ENCODE measurements at regions not wholly inside any gene's neighbourhood (a gene's known extent, or its start where the extent isn't known, plus 50 kb on each side); places are given as distances from the start of the nearest gene placed in this dataset.

DNA sequence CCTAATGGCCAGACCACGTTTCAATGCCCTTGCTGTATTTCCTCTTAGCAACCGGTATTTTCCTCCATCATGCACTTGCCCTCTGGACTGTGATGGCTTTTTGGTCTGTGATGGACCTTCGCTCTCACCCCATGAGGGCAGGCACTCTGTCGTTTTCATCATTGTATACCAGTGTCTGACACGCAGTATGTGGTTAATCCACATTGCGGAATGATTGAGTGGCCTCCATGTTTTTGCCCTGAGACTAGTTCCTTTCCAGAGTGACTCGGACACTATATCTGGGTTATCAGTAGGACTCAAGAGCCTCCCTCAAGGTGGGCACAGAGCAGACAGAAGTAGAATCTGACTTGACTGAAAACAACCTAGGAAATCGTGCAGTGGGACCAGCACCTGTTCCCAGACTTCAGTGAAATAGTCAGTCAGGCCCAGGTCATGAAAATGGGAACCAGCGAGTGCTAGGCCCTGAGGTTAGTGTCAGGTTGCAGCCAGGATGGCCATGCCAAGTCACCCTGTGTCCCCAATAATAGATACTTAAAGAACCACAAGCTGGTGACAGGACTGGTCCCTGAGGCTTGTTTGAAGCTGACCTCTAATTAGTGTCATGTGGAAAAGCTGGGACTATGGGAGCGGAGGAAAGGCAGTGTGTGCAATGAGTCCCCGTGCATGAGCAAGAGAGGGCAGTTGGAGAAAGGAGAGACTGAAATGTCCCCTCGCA, 464.7 kb downstream of the INSC start:
- no peak for DNase-seq
- H3K4me3 ChIP-seq = no peak overlapping the region
- no peaks in the 10 kb centered on the region for H3K9me3 ChIP-seq

DNA sequence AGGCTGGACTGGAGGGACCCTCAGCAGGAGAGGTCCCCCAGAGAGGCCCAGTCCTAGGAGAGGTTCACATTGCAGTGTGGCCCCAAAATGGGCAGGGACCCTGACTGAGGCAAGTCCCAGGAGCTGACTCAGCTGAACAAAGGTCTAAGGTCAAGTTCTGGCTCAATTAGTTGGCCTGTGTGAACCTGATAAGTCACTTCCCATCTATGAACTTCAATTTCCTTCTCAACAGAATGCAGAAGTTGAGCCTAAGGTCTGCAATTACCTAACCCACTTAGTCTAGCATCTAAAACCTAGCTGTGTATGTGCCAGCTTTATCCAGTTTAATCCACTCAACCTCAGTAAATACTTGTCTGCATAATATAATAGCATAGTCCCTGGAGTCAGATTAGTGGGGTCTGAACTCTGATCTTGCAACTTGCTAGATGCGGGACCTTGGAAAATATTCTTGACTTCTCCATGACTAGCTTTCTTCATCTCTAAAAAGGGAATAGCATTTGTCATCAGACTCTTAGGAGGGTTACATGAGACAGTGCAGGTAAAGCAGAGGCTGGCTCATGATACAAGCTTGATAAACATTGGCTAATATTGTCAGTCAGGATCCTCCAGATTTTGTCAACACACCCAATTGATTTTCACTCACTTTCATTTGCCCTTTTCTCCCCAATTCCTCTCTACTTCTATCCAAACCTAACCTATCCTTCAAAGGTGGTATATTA, 465.5 kb downstream of the INSC start:
- H3K9me3 ChIP-seq = no peaks in the 10 kb centered on the region
- H3K4me3 ChIP-seq = no peak overlapping the region
- H3K36me3 ChIP-seq = no peaks in the 10 kb centered on the region
- no peak for DNase-seq
- no peaks in the 10 kb centered on the region for H3K27me3 ChIP-seq

More for the DNA sequence above, 464.7 kb downstream of the INSC start:
- no peaks in the 10 kb centered on the region for H3K27me3 ChIP-seq
- no peaks in the 10 kb centered on the region for H3K36me3 ChIP-seq

DNA sequence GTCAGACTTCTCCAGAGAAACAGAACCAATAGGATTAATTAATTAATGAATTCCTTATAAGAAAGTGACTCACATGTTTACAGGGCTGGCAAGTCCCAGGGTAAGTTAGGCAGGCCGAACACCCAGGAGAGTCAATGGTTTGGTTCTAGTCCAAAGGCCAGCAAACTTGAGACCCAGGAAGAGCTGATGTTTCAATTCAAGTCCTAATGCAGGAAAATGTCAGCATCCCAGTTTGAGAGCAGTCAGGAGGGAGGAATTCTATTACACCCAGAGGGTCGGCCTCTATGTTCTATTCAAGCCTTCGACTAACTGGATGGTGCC, 466.0 kb downstream of the INSC start:
- no peak overlapping the region for H3K4me3 ChIP-seq
- H3K9me3 ChIP-seq = no peaks in the 10 kb centered on the region
- DNase-seq = no peak
- no peaks in the 10 kb centered on the region for H3K36me3 ChIP-seq
- no peaks in the 10 kb centered on the region for H3K27me3 ChIP-seq

DNA sequence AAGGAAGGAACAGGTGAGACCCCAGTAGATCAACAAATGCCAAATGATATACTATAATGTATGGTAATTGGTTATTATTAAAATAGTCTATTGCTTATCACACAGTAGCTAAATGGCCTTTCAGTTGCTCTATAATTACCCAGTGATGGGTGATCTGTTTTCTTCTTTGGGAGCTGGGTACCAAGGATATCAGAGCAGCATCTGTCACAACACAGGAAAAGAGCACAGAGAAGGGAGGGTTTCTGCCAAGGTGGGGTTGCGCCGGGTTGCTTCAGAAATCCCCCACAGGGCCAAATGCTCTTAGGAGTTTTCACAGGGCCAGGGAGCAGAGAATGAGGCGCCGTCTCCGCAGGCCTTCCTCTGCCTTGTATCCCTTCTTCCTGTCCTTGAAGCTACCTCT, 469.4 kb downstream of the INSC start:
- DNase-seq = no peak
- Histone ChIP-seq H3K27me3 (no peaks in the 10 kb centered on the region), H3K36me3 (no peaks in the 10 kb centered on the region), H3K9me3 (no peaks in the 10 kb centered on the region), H3K4me3 (no peak overlapping the region)

DNA sequence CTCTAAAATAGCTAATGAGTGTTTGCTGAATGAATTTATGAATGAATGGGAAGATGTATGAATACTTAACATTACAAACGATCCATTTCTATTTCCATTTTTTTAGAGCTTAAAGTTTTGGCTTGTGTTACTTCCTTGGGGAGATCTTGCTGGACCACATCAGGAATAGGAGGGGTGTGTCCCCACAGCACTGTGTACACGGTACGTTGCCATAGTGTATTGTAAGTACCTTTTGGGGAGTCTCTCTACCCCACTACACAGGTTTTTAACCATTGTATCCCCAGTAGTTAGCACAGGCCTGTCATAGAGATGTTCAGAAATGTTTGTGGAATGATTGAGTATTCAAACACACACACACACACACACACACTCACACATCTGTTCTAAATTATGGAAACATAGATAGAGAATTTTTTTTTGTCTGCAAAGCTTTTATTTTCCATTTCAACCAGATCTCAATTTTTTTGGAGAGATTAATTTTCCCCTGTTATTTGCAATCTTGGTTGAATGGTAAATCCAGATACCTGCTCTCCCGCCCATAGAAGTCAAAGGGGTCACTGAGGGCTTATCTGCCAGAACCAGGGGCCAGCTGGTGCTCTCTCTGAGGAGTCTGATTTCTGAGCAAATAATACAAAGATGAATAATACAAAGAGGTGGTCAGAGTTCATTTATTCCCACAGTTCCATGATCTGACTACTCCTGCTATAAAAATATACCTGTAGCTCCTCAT, 471.0 kb downstream of the INSC start:
- H3K9me3 ChIP-seq = no peaks in the 10 kb centered on the region
- no peaks in the 10 kb centered on the region for H3K36me3 ChIP-seq
- DNase-seq = no peak
- no peak overlapping the region for H3K4me3 ChIP-seq
- no peaks in the 10 kb centered on the region for H3K27me3 ChIP-seq

DNA sequence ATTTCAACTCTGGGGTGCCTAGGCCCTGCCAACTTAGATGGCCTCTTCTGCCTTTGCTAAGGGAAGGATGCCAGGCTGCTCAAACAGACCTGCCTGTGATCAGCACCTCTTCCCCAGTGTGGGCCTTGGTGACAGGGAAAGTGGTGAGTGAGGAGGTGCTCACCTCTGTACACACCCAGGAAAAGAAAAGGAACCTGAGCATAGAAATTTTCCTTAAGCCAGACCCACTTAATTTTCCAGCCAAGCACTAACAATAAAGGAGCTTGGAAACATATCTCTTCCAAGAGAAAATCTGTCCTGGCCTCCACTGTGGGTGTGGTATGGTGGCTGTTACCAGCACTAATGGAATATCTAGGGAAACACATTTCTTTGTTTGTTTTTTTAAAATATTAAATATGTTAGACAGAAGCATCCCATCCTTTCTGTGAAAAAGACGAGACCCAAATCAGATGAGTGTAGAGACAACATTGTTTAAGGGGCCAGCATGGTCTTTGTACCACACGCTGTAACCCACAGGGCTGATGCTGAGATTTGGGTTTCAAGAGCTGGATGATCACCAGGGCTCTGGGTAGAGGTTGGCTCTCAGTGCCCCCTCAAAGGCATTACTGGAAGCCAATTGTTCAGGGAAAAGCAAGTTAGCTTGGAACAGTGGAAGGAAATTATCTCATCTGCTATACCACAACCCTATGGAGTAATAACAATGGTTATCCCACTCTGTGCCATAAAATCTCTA, 472.2 kb downstream of the INSC start:
- Histone ChIP-seq H3K36me3 (no peaks in the 10 kb centered on the region), H3K4me3 (no peak overlapping the region), H3K9me3 (no peaks in the 10 kb centered on the region), H3K27me3 (no peaks in the 10 kb centered on the region)
- DNase-seq = no peak

DNA sequence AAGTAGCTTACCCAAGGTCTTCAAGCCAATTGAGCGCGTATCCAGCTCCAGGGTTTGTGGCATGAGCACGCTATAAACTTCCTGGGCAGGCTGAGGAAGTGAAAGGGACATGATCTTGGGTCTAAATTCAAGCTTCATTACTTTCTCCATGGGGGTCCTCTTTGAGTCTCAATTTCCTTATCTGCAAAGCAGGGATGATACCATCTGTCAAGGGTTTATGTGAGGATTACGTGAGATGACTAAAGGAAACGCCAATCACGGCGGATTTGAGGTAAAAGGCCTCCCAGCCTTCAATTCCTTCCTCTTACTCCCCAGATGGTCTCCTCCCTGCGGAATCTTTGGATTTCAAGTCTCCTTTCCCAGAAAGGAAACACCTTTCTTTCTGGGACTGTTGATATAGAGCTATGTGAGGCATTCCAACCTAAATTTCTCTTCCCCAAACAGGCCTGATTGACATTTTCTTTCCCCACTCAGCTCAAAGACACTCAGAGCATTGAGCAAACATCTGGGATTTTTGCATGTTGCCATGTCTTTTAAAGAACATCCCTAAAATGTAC, 474.4 kb downstream of the INSC start:
- Histone ChIP-seq H3K36me3 (no peaks in the 10 kb centered on the region), H3K9me3 (no peaks in the 10 kb centered on the region), H3K27me3 (no peaks in the 10 kb centered on the region), H3K4me3 (no peak overlapping the region)
- DNase-seq = no peak

DNA sequence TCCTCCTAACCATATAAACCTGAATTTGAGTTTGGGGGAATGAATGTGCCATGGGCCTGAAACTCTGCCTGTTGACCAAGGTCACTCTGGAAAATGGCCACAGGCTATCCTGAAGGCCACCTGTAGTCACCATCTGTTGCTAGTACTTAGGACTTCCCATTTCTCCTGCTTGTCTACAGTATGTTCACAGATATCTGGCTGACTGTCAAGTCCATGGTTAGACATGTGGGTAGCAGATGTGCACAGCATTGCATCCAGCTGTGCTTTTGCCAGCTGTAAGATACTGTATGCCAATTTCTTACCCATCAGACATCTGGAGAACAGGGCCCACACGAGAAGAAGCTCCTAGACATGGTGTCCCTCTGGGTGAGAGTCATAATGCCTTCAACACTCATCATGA, 475.4 kb downstream of the INSC start:
- DNase-seq = no peak
- Histone ChIP-seq H3K27me3 (no peaks in the 10 kb centered on the region), H3K4me3 (no peak overlapping the region), H3K36me3 (no peaks in the 10 kb centered on the region), H3K9me3 (no peaks in the 10 kb centered on the region)

DNA sequence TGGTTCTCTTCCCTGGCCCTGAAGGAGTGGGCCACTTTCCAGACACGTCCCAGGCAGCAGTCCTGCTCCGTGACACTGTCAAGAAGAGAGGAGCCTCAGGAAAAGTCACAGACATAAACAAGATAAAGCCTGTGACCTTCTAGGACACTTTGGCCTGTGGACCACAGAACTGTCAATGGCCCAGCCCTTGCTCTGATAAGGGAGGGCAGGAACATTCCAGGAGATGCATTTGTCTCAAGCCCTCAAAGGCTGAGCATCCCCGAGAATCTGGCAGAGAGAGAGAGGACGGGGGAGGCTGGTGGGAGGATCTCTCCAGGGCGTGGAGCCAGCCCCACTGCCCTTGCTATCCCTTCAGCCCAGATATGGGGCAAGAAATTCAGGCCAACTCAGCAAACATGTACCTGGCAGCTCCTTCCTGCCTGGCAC, 476.4 kb downstream of the INSC start:
- Histone ChIP-seq H3K36me3 (no peaks in the 10 kb centered on the region), H3K9me3 (no peaks in the 10 kb centered on the region), H3K27me3 (no peaks in the 10 kb centered on the region), H3K4me3 (no peak overlapping the region)
- DNase-seq = no peak

DNA sequence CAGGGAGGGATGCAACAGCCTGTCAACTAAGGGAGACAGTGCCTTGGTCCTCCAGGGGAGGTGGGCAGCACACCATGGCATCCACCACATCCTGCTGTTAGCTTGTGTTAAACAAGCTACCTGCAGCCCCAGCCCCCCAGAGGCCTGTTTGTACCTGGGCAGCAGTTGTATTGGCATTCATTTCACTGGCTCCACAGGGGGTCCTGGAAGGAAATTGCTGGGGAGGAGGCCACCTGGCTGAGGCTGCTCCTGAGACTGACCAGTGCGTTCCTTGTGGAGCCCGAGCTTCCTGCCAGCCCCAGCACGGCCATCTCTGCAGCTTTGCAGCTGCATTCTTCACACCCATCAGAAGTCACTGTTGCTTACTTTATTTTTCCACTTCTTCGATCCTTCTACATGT, 479.9 kb downstream of the INSC start:
- Histone ChIP-seq H3K9me3 (no peaks in the 10 kb centered on the region), H3K36me3 (no peaks in the 10 kb centered on the region), H3K4me3 (no peak overlapping the region), H3K27me3 (no peaks in the 10 kb centered on the region)
- no peak for DNase-seq

DNA sequence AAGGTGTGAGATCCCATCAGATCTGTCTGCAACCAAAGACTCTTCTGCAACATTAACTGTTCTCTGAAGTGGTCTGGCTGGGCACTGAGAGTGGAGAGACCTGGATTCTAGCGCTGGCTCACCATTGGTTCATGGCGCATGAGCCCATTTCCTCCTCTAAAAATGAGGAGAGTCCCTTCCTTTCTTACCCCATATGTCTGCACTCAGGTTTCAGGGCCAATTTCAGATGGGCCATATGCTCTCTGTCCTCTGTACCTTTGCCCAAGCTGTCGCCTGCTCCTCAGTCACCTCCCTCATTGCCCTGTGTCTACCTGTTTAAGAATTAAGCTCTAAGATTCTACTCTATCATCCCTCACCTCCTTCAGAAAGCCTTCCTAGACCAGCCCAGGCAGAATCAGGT, 484.7 kb downstream of the INSC start:
- Histone ChIP-seq H3K36me3 (no peaks in the 10 kb centered on the region), H3K27me3 (no peaks in the 10 kb centered on the region), H3K9me3 (no peaks in the 10 kb centered on the region), H3K4me3 (no peak overlapping the region)
- DNase-seq = no peak

DNA sequence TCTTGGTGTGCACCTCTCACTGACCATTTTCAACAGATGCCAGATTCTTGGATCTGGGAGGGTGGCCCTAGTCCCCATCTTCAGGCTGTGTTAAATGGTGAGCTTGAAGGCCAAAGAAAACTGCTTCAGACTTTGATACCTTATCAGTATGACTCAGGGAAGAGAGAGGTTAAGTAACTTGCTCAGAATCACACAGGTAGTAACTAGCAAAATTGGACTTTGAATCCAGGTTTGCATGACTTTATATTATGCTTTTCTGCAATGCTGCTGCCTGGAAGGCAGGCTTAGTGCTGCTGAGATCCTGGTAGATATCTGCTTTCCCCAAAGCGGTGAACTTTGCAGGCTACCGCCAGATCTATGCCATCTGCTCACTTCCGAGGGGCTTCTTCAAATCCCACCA, 487.3 kb downstream of the INSC start:
- DNase-seq = no peak
- H3K27me3 ChIP-seq = no peaks in the 10 kb centered on the region
- no peaks in the 10 kb centered on the region for H3K36me3 ChIP-seq
- no peak overlapping the region for H3K4me3 ChIP-seq
- H3K9me3 ChIP-seq = no peaks in the 10 kb centered on the region

DNA sequence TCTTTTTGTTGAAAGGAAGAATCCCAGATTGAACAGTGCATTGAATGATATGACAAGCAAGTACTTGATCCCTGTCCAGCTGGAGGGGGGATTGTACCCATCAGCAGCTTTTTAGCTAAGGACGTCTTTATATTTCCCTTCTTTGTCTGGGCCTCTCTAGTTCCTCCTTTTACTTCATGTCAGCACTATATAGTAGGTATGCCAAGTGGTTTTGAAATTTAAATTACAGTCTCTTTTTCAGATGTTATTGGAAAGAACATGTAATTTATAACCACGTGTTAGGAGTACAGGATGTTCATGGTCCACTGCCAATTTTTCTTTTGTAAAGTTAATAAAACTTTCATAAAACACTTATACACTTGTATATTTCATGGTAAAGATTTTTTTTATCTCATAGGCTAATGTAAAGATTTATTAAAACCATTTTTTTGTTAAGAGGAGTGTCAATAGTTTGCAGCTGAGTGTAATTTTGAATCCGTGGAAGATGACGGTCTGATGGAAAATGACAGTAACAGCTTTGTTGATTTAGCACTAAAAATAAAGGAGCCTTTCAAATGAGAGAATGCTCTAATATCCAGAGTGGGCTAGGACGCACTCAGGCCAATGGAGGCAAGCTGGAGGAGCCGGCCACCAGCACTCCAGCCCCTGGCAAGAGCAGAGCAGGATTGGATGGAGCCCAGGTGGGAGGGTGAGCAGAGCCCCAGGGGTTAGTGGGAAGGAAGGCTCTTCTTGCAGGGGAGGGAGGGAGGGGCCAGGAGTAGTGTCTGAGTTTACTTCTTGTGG, 488.3 kb downstream of the INSC start:
- Histone ChIP-seq H3K27me3 (no peaks in the 10 kb centered on the region), H3K9me3 (no peaks in the 10 kb centered on the region), H3K36me3 (no peaks in the 10 kb centered on the region), H3K4me3 (no peak overlapping the region)
- no peak for DNase-seq

DNA sequence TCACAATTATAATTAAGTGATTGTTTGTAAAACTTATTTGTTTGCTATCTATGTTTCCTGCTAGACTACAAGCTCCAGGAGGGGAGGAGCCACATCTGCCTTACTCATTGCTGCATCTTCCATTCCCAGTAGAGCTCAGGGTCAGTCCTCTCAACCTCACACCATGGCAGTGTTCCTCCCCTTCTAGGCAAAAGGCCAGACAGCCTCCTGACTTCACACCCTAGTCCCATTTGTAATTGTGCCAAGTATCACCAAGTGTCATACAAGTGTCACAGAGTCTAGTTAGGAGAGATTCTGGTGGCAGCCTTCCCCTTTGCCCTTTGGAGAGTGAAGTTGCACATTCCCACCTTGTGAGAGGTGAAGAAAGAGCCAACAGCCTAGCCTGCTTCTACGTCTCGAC, 490.4 kb downstream of the INSC start:
- DNase-seq = no peak
- H3K9me3 ChIP-seq = no peaks in the 10 kb centered on the region

DNA sequence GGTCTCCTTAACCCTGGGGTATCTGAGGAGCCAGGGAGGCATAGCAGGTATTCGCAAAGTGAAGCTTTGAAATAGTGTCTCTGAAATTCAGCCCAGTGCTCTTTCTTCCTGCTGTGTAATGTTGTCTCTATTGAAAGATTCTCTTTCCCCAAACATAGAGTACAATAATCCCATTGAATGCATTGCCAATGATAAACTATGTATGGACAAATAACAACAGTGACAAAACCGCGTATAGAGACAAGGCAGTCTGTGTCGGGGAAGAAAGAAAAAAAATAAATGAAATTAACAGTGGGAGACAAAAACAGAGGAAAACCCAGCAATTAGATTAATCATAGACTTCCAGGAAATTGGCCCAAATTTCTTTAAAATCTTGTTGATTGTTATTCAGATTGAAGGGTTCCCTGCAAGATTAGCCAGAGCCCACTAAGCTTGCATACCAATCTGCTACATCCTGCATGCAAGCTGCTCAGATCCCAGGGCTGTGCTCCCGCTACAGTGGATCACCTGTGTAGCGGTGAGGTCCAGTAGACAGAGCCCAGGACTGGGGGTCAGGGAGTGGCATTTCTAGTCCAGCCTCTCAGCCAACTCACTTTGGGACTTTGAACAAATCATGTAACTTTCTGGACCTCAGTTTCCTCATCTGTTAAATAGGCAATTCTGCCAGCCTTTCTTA, 492.8 kb downstream of the INSC start:
- Histone ChIP-seq H3K4me3 (no peak overlapping the region), H3K27me3 (no peaks in the 10 kb centered on the region), H3K36me3 (no peaks in the 10 kb centered on the region), H3K9me3 (no peaks in the 10 kb centered on the region)
- no peak for DNase-seq

More for the DNA sequence above, 490.4 kb downstream of the INSC start:
- Histone ChIP-seq H3K36me3 (no peaks in the 10 kb centered on the region), H3K27me3 (no peaks in the 10 kb centered on the region), H3K4me3 (no peak overlapping the region)

DNA sequence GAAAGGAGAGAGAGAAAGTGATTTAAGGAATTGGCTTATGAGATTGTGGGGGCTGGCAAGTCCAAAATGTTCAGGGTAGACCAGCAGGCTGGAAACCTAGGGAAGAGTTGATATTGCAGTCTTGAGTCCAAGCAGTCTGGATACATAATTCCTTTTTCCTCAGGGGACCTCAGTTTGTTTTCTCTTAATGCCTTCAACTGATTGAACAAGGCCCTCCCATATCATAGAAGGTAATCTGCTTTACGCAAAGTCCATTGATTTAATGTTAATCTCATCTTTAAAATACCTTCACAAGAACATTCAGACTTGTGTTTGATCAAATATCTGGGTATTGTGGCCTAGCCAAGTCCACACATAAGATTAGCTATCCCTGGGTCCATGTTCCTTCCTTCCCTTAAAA, 494.7 kb downstream of the INSC start:
- no peak for DNase-seq

More for the DNA sequence above, 494.7 kb downstream of the INSC start:
- no peaks in the 10 kb centered on the region for H3K9me3 ChIP-seq
- no peaks in the 10 kb centered on the region for H3K27me3 ChIP-seq
- H3K36me3 ChIP-seq = no peaks in the 10 kb centered on the region
- H3K4me3 ChIP-seq = no peak overlapping the region

Measured in MG63 (cell line).